GM21390 (cell line): ENCODE measurements at regions not wholly inside any gene's neighbourhood (a gene's known extent, or its start where the extent isn't known, plus 50 kb on each side); places are given as distances from the start of the nearest gene placed in this dataset.

Experiments used
- ATAC-seq: cut with Tn5 transposase; IDR thresholded peaks from one replicate; pipeline ENCODE4 v1.9.1; 2021; ENCODE audit not compliant: unreplicated experiment

GRCh38 chr18:76131738-76132137, 363.3 kb downstream of the ZNF516 start:
- ATAC-seq: no peak

DNA sequence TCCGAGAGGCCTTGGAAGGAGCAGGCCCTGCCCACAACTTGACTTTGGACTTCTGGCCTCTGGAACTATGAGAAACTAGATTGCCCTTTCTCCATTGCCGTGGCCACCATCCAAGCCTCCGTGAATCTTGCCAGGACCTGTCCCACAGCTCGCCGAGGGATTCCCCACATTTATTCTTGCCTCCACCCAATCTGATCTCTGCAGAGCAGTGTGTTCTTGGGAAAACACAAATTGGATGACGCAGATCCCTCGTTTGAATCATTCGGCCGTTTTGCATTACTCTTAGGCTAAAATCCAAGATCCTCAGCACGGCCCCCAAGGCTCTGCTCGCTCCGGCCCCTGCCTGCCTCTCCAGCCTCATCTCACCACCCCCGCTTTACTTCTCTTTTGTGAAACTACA, 364.2 kb downstream of the ZNF516 start:
- ATAC-seq: no peak

GRCh38 chr18:76126327-76126726, 368.7 kb downstream of the ZNF516 start:
- no peak for ATAC-seq

DNA sequence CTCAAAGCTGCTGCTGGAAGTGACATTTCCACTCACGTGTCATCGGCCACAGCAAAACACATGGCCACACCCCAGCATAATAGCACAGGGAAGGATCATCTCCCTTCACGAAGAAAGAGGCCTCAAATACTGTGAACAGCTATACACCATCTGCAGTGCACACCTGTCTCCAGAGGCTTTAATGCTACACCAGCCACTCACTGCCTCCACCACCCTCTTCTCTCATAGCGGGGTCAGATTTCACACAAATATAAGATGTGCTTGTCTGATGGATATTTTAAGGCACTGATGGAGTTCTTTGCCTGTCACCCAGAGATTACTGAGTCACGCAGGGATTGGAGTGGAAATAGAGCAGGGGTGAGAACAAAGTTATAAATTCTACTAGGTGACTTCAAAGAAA, 374.0 kb downstream of the ZNF516 start:
- ATAC-seq: no peak

GRCh38 chr18:76115580-76115979, 379.5 kb downstream of the ZNF516 start:
- ATAC-seq: no peak

- ATAC-seq: no peak
Measured at GRCh38 chr18:76113101-76113500, 381.9 kb downstream of the ZNF516 start.

GRCh38 chr18:76102626-76103025, 392.4 kb downstream of the ZNF516 start:
- ATAC-seq: no peak

DNA sequence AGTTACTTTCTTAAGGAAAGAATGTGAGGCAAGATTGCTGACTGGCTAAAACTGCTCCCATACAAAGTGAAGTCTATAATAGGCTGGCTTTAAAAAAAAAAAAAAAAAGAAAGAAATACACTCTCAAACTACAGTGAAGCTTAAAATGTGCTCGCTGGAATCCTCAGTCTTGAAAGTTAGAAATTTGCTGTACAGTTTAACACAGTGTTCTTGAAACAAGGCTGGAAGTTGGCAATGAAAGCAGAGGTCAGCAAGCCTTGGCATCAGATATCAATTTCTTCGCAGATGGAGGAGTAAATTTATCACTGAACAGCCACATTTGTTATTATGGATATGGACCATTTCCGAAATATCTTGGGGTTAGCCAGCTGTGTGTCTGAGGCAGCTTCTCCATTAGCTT, 392.9 kb downstream of the ZNF516 start:
- ATAC-seq: no peak

GRCh38 chr18:76099931-76100457, 395.0 kb downstream of the ZNF516 start:
- no peak for ATAC-seq

- no peak for ATAC-seq
Measured at GRCh38 chr18:76098674-76099411, 396.2 kb downstream of the ZNF516 start.

GRCh38 chr18:76081536-76081935, 413.5 kb downstream of the ZNF516 start:
- ATAC-seq: no peak

DNA sequence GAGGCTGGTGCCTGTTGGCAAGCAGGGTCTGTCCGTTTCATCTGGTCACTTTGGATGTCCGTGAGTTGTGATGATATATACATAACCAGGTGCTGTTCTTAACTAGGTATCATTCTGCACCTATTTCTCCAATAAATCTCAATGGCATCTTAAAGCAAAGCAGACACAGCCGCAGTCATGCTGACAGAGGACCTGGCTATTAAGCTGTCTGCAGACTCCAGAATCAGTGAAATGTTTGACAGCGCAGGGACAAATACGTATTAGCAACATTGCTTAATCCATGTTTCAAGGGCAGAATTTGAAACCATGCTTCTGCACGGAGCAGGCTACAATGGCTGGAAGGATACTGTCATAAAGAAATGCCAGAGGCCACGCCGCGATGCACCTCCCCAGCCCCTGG, 414.6 kb downstream of the ZNF516 start:
- ATAC-seq: no peak

DNA sequence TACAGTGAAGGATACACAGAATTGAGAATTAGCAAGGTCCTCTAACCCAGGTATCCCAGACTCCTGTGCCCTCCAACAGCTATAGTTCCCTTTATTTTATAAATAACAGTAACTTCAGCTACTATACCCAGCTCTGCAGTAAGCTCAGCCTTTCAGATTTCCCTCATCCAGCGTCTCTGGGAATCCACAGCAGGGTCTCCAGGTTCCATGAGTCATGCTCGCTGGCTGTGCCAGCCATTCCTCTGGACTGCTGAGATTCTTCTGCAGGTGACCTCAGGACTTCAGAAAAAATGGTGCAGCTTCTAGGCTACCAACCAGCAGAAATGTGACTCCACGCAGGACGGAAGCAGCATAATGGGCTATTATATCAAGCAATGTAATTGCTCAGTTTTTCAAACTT, 419.3 kb downstream of the ZNF516 start:
- no peak for ATAC-seq

DNA sequence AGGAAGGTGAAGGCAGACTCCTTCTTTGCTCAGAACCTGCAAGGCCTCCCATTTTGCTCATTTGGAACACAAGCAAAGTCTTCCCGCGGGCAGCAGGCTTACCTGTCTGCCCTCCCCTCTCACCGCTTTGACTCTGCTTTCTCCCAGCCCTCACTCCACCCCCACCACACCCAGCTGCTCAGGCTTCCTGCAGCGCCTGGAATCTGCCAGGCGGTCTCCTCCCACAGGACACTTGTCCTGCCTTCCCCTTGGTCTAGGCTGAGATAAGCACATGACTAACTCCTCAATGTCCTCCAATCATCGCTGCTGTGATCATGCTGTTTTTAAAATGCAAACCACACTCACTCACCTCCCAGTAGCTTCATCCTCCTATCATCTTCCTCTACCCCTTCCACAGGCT, 430.0 kb downstream of the ZNF516 start:
- ATAC-seq: no peak

- no peak for ATAC-seq
Measured at GRCh38 chr18:76058146-76058545, 436.9 kb downstream of the ZNF516 start.

GRCh38 chr18:76057386-76057785, 437.7 kb downstream of the ZNF516 start:
- no peak for ATAC-seq

- ATAC-seq: no peak
Measured at GRCh38 chr18:76056471-76057110, 438.5 kb downstream of the ZNF516 start.

- ATAC-seq: no peak
Measured at GRCh38 chr18:76055578-76055977, 439.5 kb downstream of the ZNF516 start.

DNA sequence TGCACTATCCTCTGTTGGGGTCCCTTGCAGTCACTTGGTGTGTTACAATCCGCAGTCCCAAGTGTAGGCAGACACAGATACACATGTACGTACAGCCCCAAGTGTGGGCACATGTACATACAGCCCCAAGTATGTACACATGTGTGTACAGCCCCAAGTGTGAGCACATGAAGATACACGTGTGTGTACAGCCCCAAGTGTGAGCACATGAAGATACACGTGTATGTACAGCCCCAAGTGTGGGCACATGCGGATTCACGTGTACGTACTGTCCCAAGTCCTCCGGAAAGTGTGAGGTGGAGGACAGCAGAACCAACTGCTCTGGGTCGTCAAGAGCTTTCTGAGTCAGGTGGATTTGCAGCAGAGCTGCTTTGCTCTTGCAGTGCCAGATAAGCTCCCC, 440.0 kb downstream of the ZNF516 start:
- ATAC-seq: no peak

- no peak for ATAC-seq
Measured at GRCh38 chr18:76054156-76054555, 440.9 kb downstream of the ZNF516 start.

DNA sequence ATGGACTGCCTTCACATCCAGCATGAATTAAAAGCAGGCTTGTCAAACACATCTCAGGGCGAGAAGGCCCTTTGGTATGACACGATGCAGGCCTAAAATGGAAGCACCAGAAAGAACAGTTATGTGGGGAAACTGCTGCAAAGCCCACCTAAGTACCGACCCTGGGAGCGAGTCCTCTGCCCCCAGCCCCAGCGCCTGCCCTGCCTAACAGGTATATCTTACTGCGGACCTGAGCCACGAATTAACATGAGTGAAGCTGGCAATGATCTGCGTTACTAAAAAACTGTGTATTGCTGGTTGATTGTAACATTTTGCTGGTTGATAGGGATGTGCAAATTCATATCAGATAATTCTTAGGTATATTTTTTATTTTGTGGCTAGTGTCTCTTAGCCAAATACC, 441.5 kb downstream of the ZNF516 start:
- no peak for ATAC-seq

DNA sequence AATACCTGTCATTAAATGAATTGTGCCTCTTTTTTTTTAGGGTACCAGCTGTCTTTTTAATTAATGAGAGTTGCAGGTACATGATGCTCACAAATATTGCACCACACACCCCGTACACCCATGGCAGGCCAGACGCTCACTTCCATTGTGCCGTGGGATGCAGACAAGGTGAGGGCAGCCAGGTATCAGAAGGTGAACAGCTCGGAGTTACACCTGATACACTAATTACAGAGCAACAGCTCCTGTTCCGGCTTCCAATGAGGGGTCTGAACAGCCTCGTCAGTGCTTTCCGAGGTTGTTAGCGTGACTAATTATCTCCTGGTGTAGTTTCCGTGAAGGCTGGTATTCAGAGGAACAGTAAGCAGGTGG, 442.8 kb downstream of the ZNF516 start:
- ATAC-seq: no peak
